ENCODE measurements at regions not wholly inside any gene's neighbourhood (a gene's known extent, or its start where the extent isn't known, plus 50 kb on each side); places are given as distances from the start of the nearest gene placed in this dataset.
A peak's percentile ranks its signal among the peaks of the same experiment; 100 is the strongest.

- intact Hi-C loops (cut with DNase I) = no loop called here
- no peaks in the 10 kb centered on the region for H3K4me1 ChIP-seq
- no peak for ATAC-seq
These were observed 130.1 kb upstream of the TOP3B start for GRCh38 chr22:22112533-22113294.

GRCh38 chr22:22111983-22112382 is 129.4 kb upstream of the TOP3B start:
- Histone ChIP-seq H3K36me3 (no peaks in the 10 kb centered on the region), H3K27me3 (ENCODE audit: low read depth) (no peaks in the 10 kb centered on the region), H3K9me3 (no peaks in the 10 kb centered on the region), H3K4me1 (no peaks in the 10 kb centered on the region), H3K27ac (no peak overlapping the region), H3K4me3 (no peak overlapping the region)
- ATAC-seq (no peak), DNase-seq (no peak)
- TF ChIP-seq, protein P1, sequence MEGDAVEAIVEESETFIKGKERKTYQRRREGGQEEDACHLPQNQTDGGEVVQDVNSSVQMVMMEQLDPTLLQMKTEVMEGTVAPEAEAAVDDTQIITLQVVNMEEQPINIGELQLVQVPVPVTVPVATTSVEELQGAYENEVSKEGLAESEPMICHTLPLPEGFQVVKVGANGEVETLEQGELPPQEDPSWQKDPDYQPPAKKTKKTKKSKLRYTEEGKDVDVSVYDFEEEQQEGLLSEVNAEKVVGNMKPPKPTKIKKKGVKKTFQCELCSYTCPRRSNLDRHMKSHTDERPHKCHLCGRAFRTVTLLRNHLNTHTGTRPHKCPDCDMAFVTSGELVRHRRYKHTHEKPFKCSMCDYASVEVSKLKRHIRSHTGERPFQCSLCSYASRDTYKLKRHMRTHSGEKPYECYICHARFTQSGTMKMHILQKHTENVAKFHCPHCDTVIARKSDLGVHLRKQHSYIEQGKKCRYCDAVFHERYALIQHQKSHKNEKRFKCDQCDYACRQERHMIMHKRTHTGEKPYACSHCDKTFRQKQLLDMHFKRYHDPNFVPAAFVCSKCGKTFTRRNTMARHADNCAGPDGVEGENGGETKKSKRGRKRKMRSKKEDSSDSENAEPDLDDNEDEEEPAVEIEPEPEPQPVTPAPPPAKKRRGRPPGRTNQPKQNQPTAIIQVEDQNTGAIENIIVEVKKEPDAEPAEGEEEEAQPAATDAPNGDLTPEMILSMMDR (IDR thresholded peaks at IDR 0.05) = no peak
- intact Hi-C loops (cut with DNase I) = no loop called here

More at GRCh38 chr22:22112533-22113294, 130.1 kb upstream of the TOP3B start:
- Histone ChIP-seq H3K9me3 (no peaks in the 10 kb centered on the region), H3K4me3 (no peak overlapping the region), H3K27ac (no peak overlapping the region), H3K27me3 (ENCODE audit: low read depth) (no peaks in the 10 kb centered on the region), H3K36me3 (no peaks in the 10 kb centered on the region)
- no peak for DNase-seq
- TF ChIP-seq, protein P1 (IDR thresholded peaks at IDR 0.05) = no peak

GRCh38 chr22:22111267-22111751 is 128.7 kb upstream of the TOP3B start:
- Histone ChIP-seq H3K27me3 (ENCODE audit: low read depth) (peaks cover 5% of the 10 kb centered on the region), H3K4me1 (no peaks in the 10 kb centered on the region), H3K27ac (no peak overlapping the region), H3K4me3 (no peak overlapping the region), H3K36me3 (no peaks in the 10 kb centered on the region), H3K9me3 (no peaks in the 10 kb centered on the region)
- intact Hi-C loops (cut with DNase I) = no loop called here
- TF ChIP-seq, protein P1 (IDR thresholded peaks at IDR 0.05) = no peak
- DNase-seq = no peak
- ATAC-seq = peak in 1 of 2 donors; percentile 23

DNA sequence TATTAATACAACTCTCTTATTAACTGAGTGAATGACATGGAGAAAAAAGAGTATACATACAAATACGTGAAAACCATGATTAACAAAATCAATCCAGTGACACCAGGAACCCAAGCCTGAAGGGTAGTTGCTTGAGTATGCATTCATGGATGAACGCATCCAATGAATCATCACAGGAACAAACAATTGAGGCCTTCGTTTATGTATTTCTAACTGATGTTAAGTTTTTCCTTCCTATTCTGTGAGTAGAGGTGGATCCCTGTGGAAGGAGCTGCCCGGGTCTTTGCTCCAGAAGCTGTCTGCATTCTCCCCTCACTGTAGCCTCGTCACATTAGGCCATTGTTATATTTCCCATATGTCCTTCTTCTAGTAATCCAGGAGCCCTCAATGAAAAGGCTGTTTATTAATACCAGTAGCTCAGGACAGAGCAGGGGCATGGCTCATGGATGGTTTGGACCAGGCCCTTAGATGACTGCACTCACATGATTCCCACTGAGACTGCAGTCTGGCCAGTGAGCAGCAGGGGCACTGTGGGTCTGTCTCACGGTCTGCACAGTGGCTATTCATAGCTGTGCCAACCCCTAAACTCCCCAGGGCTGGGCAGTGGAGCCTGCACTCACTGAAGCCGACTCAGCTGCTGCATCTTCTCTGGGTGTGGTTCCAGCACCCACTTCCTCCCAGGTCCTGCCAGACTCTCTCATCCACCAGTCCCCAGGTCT is 128.1 kb upstream of the TOP3B start:
- TF ChIP-seq, protein P1 (IDR thresholded peaks at IDR 0.05) = peak; percentile 19
- H3K4me1 ChIP-seq = no peaks in the 10 kb centered on the region
- no peak for DNase-seq
- no peaks in the 10 kb centered on the region for H3K9me3 ChIP-seq
- no peak overlapping the region for H3K4me3 ChIP-seq
- intact Hi-C loops (cut with DNase I) = no loop called here
- ATAC-seq = peak; percentile 68 to 74
- no peaks in the 10 kb centered on the region for H3K36me3 ChIP-seq
- H3K27ac ChIP-seq = no peak overlapping the region
- peaks cover 5% of the 10 kb centered on the region for H3K27me3 ChIP-seq (ENCODE audit: low read depth)

DNA sequence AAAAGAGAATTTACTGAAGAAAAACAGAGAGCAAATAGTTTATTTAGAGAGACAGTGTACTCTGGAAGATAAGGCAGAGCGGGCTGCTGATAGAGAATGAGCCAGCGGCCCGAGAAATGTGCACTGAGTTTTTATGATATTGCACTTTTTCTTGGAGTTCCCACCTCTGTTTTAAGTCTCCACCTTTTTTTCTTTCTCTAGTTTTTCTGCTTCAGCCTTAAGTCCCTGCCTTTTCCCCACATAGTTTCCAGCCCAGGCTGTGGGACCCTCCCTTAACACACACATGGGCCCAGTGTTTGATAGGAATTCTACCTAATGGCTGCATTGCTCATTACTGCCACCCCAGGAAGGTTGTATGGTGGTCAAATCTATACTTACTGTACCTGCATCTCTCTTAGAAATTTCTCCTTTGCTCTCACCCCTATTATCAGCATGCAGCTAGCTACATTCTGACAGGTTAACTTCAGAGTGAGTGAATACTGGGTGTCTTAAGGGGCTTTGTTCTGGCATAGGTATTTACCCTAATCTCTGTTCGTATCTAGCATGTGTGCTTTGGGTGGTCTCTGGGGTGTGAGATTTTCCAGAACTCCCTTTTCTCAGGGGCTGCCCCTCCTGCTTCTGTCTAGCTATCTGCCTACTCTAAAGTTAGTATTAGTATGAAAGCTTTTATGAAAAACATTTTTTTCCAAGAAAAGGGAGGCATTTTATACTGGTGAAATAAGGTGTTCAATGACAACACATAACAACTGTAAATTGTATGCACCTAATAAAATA is 127.3 kb upstream of the TOP3B start:
- Histone ChIP-seq H3K4me1 (no peaks in the 10 kb centered on the region), H3K27me3 (ENCODE audit: low read depth) (peaks cover 5% of the 10 kb centered on the region), H3K36me3 (no peaks in the 10 kb centered on the region), H3K27ac (no peak overlapping the region), H3K4me3 (no peak overlapping the region), H3K9me3 (no peaks in the 10 kb centered on the region)
- TF ChIP-seq, protein P1 (IDR thresholded peaks at IDR 0.05) = no peak
- ATAC-seq = no peak
- no peak for DNase-seq
- intact Hi-C loops (cut with DNase I) = no loop called here
